ENCODE measurements at regions not wholly inside any gene's neighbourhood (a gene's known extent, or its start where the extent isn't known, plus 50 kb on each side); places are given as distances from the start of the nearest gene placed in this dataset.

GRCh38 chr13:37417060-37417441, 181.5 kb downstream of the POSTN start:
- no peaks in the 10 kb centered on the region for H3K27me3 ChIP-seq (ENCODE audit: control insufficient read depth, insufficient read depth, low read length)
- no peaks in the 10 kb centered on the region for H3K36me3 ChIP-seq (ENCODE audit: control insufficient read depth, insufficient read depth, low read length)
- no peak overlapping the region for H3K27ac ChIP-seq (ENCODE audit: insufficient read depth, low read length)
- no peak overlapping the region for H3K4me2 ChIP-seq (ENCODE audit: extremely low read depth, insufficient read depth, low read length)
- H3K4me3 ChIP-seq (replicated peaks in 1 of 4; ENCODE audit: control extremely low read depth in 1 of 4, insufficient read depth in 1 of 4, low read depth in 3 of 4, low read length in 4 of 4) = no peak overlapping the region
- no peaks in the 10 kb centered on the region for H3K9me3 ChIP-seq (ENCODE audit: control insufficient read depth, insufficient read depth, low read depth, low read length)
- peak in 1 of 2 donors; percentile 29 for DNase-seq (ENCODE audit: low read depth in 2 of 2)
- no peaks in the 10 kb centered on the region for H4K20me1 ChIP-seq (ENCODE audit: control insufficient read depth, extremely low read depth, insufficient read depth, low read length)
- no peak overlapping the region for H2AFZ ChIP-seq (ENCODE audit: low read length)
- H3K9ac ChIP-seq (ENCODE audit: insufficient read depth, low read length) = no peak overlapping the region
- H3K79me2 ChIP-seq (ENCODE audit: control insufficient read depth, insufficient read depth, low read length) = no peaks in the 10 kb centered on the region
- peaks cover 2% of the 10 kb centered on the region for H3K4me1 ChIP-seq (ENCODE audit: control insufficient read depth, extremely low read depth, insufficient read depth, low read length)
- no peak for TF ChIP-seq CTCF (conservative IDR thresholded peaks at IDR 0.05 in 1 of 2, IDR thresholded peaks at IDR 0.05 in 1 of 2; ENCODE audit: low read depth in 1 of 2, low read length in 2 of 2)
- no peak for TF ChIP-seq EZH2 (IDR thresholded peaks at IDR 0.05; ENCODE audit: low read length, missing control alignments)

GRCh38 chr13:37416291-37417059, 182.1 kb downstream of the POSTN start:
- H3K27me3 ChIP-seq (ENCODE audit: control insufficient read depth, insufficient read depth, low read length) = no peaks in the 10 kb centered on the region
- no peaks in the 10 kb centered on the region for H3K79me2 ChIP-seq (ENCODE audit: control insufficient read depth, insufficient read depth, low read length)
- H2AFZ ChIP-seq (ENCODE audit: low read length) = no peak overlapping the region
- TF ChIP-seq EZH2 (IDR thresholded peaks at IDR 0.05; ENCODE audit: low read length, missing control alignments) (no peak), CTCF (conservative IDR thresholded peaks at IDR 0.05 in 1 of 2, IDR thresholded peaks at IDR 0.05 in 1 of 2; ENCODE audit: low read depth in 1 of 2, low read length in 2 of 2) (no peak)
- no peaks in the 10 kb centered on the region for H3K36me3 ChIP-seq (ENCODE audit: control insufficient read depth, insufficient read depth, low read length)
- H4K20me1 ChIP-seq (ENCODE audit: control insufficient read depth, extremely low read depth, insufficient read depth, low read length) = no peaks in the 10 kb centered on the region
- peaks cover 7% of the 10 kb centered on the region for H3K4me1 ChIP-seq (ENCODE audit: control insufficient read depth, extremely low read depth, insufficient read depth, low read length)
- no peak overlapping the region for H3K9ac ChIP-seq (ENCODE audit: insufficient read depth, low read length)
- no peak overlapping the region for H3K27ac ChIP-seq (ENCODE audit: insufficient read depth, low read length)
- no peak overlapping the region for H3K4me3 ChIP-seq (replicated peaks in 1 of 4; ENCODE audit: control extremely low read depth in 1 of 4, insufficient read depth in 1 of 4, low read depth in 3 of 4, low read length in 4 of 4)
- peak in 1 of 2 donors; percentile 4 for DNase-seq (ENCODE audit: low read depth in 2 of 2)
- no peak overlapping the region for H3K4me2 ChIP-seq (ENCODE audit: extremely low read depth, insufficient read depth, low read length)
- H3K9me3 ChIP-seq (ENCODE audit: control insufficient read depth, insufficient read depth, low read depth, low read length) = no peaks in the 10 kb centered on the region

- no peak overlapping the region for H3K27ac ChIP-seq (ENCODE audit: insufficient read depth, low read length)
- no peaks in the 10 kb centered on the region for H3K36me3 ChIP-seq (ENCODE audit: control insufficient read depth, insufficient read depth, low read length)
- no peak overlapping the region for H3K9ac ChIP-seq (ENCODE audit: insufficient read depth, low read length)
- no peak overlapping the region for H3K4me3 ChIP-seq (replicated peaks in 1 of 4; ENCODE audit: control extremely low read depth in 1 of 4, insufficient read depth in 1 of 4, low read depth in 3 of 4, low read length in 4 of 4)
- no peaks in the 10 kb centered on the region for H4K20me1 ChIP-seq (ENCODE audit: control insufficient read depth, extremely low read depth, insufficient read depth, low read length)
- TF ChIP-seq CTCF (conservative IDR thresholded peaks at IDR 0.05 in 1 of 2, IDR thresholded peaks at IDR 0.05 in 1 of 2; ENCODE audit: low read depth in 1 of 2, low read length in 2 of 2) (no peak), EZH2 (IDR thresholded peaks at IDR 0.05; ENCODE audit: low read length, missing control alignments) (no peak)
- no peak for DNase-seq (ENCODE audit: low read depth in 2 of 2)
- H3K4me1 ChIP-seq (ENCODE audit: control insufficient read depth, extremely low read depth, insufficient read depth, low read length) = peaks cover 11% of the 10 kb centered on the region
- H3K4me2 ChIP-seq (ENCODE audit: extremely low read depth, insufficient read depth, low read length) = no peak overlapping the region
- H3K9me3 ChIP-seq (ENCODE audit: control insufficient read depth, insufficient read depth, low read depth, low read length) = no peaks in the 10 kb centered on the region
- no peaks in the 10 kb centered on the region for H3K79me2 ChIP-seq (ENCODE audit: control insufficient read depth, insufficient read depth, low read length)
- no peaks in the 10 kb centered on the region for H3K27me3 ChIP-seq (ENCODE audit: control insufficient read depth, insufficient read depth, low read length)
- H2AFZ ChIP-seq (ENCODE audit: low read length) = no peak overlapping the region
These were observed 185.4 kb downstream of the POSTN start for GRCh38 chr13:37413161-37413560.

Measured in fibroblast of lung (primary cell).